ENCODE measurements at regions not wholly inside any gene's neighbourhood (a gene's known extent, or its start where the extent isn't known, plus 50 kb on each side); places are given as distances from the start of the nearest gene placed in this dataset.

- TF ChIP-seq CTCF (IDR thresholded peaks at IDR 0.05) (no peak), POLR2A (IDR thresholded peaks at IDR 0.05) (no peak), EP300 (IDR thresholded peaks at IDR 0.05) (no peak), POLR2AphosphoS5 (IDR thresholded peaks at IDR 0.05) (no peak)
Observed at GRCh38 chr4:66797608-66798007, 747.7 kb downstream of the CENPC start.
